ENCODE measurements at regions not wholly inside any gene's neighbourhood (a gene's known extent, or its start where the extent isn't known, plus 50 kb on each side); places are given as distances from the start of the nearest gene placed in this dataset.
"Not testable (repeated sequence)": the region's sequence is repeated elsewhere in the genome, so short reads cannot be mapped to it uniquely, and the experiment has no call there.

- Histone ChIP-seq H3K27me3 (no peaks in the 10 kb centered on the region), H3K27ac (no peak overlapping the region), H3K4me1 (no peaks in the 10 kb centered on the region), H3K36me3 (no peaks in the 10 kb centered on the region), H3K4me3 (no peak overlapping the region), H3K9me3 (no peaks in the 10 kb centered on the region)
- TF ChIP-seq CTCF (IDR thresholded peaks at IDR 0.05), result no peak
- TF ChIP-seq POLR2AphosphoS5 (IDR thresholded peaks at IDR 0.05), result no peak
- no peak for TF ChIP-seq POLR2A (IDR thresholded peaks at IDR 0.05)
- no peak for DNase-seq (ENCODE audit: low spot score in 2 of 2)
- intact Hi-C loops (cut with DNase I; ENCODE audit: low total_unique reads), result no loop called here
Measured at GRCh38 chr20:52064931-52065330, 126.6 kb downstream of the ZFP64 start.

GRCh38 chr20:52062452-52063209 is 128.9 kb downstream of the ZFP64 start:
- intact Hi-C loops (cut with DNase I; ENCODE audit: low total_unique reads), result no loop called here
- DNase-seq (ENCODE audit: low spot score in 2 of 2), result no peak
- Histone ChIP-seq H3K4me3 (no peak overlapping the region), H3K36me3 (no peaks in the 10 kb centered on the region), H3K27ac (no peak overlapping the region), H3K9me3 (peaks cover under 1 to 1% of the 10 kb centered on the region in 2 donors), H3K27me3 (no peaks in the 10 kb centered on the region), H3K4me1 (no peaks in the 10 kb centered on the region)
- TF ChIP-seq POLR2A (IDR thresholded peaks at IDR 0.05), result no peak
- no peak for TF ChIP-seq CTCF (IDR thresholded peaks at IDR 0.05)
- TF ChIP-seq POLR2AphosphoS5 (IDR thresholded peaks at IDR 0.05), result no peak

- no peak overlapping the region for H3K27ac ChIP-seq
- peaks cover 15 to 17% of the 10 kb centered on the region in 2 donors for H3K9me3 ChIP-seq
- TF ChIP-seq POLR2A (IDR thresholded peaks at IDR 0.05) (no peak), POLR2AphosphoS5 (IDR thresholded peaks at IDR 0.05) (no peak), CTCF (IDR thresholded peaks at IDR 0.05) (no peak)
- no peak overlapping the region for H3K4me3 ChIP-seq
- DNase-seq (ENCODE audit: low spot score in 2 of 2), result no peak
- H3K4me1 ChIP-seq, result no peaks in the 10 kb centered on the region
- no peaks in the 10 kb centered on the region for H3K36me3 ChIP-seq
- intact Hi-C loops (cut with DNase I; ENCODE audit: low total_unique reads), result no loop called here
- H3K27me3 ChIP-seq, result no peaks in the 10 kb centered on the region
Measured at GRCh38 chr20:52060794-52061714, 130.5 kb downstream of the ZFP64 start.

- H3K4me3 ChIP-seq; H3K36me3 ChIP-seq; H3K27me3 ChIP-seq; DNase-seq (ENCODE audit: low spot score in 2 of 2); intact Hi-C loops (cut with DNase I; ENCODE audit: low total_unique reads); H3K27ac ChIP-seq; H3K4me1 ChIP-seq: not testable (repeated sequence)
- peaks cover 18 to 20% of the 10 kb centered on the region in 2 donors for H3K9me3 ChIP-seq
Measured at GRCh38 chr20:52057133-52057532, 134.4 kb downstream of the ZFP64 start.

- no peak for DNase-seq (ENCODE audit: low spot score in 2 of 2)
- Histone ChIP-seq H3K9me3 (peaks cover 18 to 20% of the 10 kb centered on the region in 2 donors), H3K27me3 (no peaks in the 10 kb centered on the region), H3K4me3 (no peak overlapping the region), H3K27ac (no peak overlapping the region), H3K4me1 (no peaks in the 10 kb centered on the region), H3K36me3 (no peaks in the 10 kb centered on the region)
- TF ChIP-seq POLR2A (IDR thresholded peaks at IDR 0.05) (no peak), CTCF (IDR thresholded peaks at IDR 0.05) (no peak), POLR2AphosphoS5 (IDR thresholded peaks at IDR 0.05) (no peak)
- intact Hi-C loops (cut with DNase I; ENCODE audit: low total_unique reads), result no loop called here
Measured at GRCh38 chr20:52056203-52057062, 135.1 kb downstream of the ZFP64 start.
